AG09319 (cell line): ENCODE measurements at regions not wholly inside any gene's neighbourhood (a gene's known extent, or its start where the extent isn't known, plus 50 kb on each side); places are given as distances from the start of the nearest gene placed in this dataset.

Experiments used
- DNase-seq: peaks from one replicate; pipeline ENCODE4 v3.0.0-alpha.2; 2010; ENCODE audit warnings: low read depth; ENCODE audit errors: extremely low read depth
- TF ChIP-seq, protein P1 (sequence below): IDR thresholded peaks from 2 replicates; pipeline ENCODE4 v1.5.1; 2011; ENCODE audit warnings: low read depth, mild to moderate bottlenecking, inconsistent platforms, low read length, moderate library complexity

- DNase-seq = peak; percentile 69
- TF ChIP-seq, protein P1, sequence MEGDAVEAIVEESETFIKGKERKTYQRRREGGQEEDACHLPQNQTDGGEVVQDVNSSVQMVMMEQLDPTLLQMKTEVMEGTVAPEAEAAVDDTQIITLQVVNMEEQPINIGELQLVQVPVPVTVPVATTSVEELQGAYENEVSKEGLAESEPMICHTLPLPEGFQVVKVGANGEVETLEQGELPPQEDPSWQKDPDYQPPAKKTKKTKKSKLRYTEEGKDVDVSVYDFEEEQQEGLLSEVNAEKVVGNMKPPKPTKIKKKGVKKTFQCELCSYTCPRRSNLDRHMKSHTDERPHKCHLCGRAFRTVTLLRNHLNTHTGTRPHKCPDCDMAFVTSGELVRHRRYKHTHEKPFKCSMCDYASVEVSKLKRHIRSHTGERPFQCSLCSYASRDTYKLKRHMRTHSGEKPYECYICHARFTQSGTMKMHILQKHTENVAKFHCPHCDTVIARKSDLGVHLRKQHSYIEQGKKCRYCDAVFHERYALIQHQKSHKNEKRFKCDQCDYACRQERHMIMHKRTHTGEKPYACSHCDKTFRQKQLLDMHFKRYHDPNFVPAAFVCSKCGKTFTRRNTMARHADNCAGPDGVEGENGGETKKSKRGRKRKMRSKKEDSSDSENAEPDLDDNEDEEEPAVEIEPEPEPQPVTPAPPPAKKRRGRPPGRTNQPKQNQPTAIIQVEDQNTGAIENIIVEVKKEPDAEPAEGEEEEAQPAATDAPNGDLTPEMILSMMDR = no peak
These were observed 108.5 kb upstream of the PLXNC1 start for GRCh38 chr12:94039914-94040313.

- TF ChIP-seq, protein P1 = no peak
- DNase-seq = no peak
These were observed 106.5 kb upstream of the PLXNC1 start for GRCh38 chr12:94041850-94042249.

GRCh38 chr12:94042321-94042720, 106.1 kb upstream of the PLXNC1 start:
- no peak for DNase-seq
- TF ChIP-seq, protein P1 = no peak

GRCh38 chr12:94046626-94047410, 101.6 kb upstream of the PLXNC1 start:
- no peak for DNase-seq
- TF ChIP-seq, protein P1 = no peak

DNA sequence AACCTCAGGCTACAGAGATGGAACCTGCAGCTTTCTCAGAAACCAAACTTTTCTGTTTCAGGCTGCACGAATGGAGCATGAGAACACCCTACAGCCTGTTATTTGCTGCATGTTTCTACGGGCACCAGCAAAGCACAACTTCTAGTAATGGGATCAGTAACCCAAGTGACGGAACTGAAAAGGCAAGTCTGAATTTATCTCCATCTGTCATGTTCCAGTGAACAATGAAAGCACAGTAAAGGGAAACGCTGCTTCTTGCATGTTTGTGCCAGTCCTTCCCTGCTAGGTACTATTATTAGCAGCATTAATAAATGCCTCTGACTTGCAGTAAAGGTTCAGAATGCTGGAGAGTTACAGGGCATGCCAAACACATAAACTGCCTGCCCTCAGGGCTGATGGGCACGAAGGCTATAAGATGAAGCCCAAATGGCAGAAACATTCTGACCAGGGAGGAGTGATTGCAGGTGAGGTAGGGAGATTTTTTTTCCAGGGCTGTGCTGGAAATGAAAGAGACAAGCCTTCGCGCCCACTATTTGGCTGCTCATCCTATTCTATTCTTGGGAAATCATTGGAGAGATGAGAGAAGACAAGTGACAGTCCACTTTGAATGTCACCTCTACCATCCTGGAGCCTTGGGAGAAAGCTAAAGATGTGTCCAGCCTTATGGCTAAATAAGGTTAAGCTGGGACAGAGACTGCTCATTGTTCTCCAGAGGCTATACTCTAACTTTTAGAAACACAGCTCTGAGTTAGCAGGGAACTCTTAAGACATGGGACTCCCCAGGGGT, 100.4 kb upstream of the PLXNC1 start:
- TF ChIP-seq, protein P1 = no peak
- DNase-seq = no peak

DNA sequence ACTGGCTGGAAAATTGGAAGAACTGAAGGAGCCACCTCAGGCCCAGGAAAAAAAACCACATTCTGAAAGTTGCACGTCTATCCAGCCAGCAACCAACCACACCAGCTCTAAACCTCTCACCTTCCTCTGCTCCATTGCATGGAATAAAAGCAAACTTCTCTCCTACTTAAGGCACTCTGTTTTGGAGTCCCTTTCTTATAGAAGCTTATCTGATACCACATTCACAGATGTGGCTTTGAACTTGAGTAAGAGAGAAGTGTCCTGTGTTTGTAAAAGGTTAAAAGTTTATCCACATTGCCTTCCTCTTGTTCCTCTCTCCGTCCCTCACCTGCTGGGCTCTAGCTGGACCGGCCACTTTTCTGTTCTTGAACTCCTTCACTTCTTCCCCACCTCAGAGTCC, 99.6 kb upstream of the PLXNC1 start:
- TF ChIP-seq, protein P1 = no peak

DNA sequence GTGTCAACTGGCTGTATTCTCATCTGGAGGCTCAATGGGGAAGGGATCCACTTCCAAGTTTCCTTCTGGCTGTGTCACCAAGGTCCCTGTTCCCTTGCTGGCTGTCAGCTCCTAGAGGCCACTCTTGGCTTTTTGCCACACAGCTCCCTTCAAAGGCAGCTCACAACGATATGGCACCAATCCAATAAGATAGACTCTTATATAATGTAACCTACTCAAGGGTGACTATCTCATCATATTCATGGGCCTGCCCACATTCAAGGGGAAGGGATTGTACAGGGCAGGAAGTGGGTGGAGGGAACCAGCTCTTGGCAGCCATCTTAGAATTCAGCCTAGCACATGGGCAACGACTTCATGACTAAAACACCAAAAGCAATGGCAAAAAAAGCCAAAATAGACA, 98.7 kb upstream of the PLXNC1 start:
- DNase-seq = no peak
- TF ChIP-seq, protein P1 = no peak

More for the DNA sequence above, 99.6 kb upstream of the PLXNC1 start:
- DNase-seq = no peak
